ENCODE measurements at regions not wholly inside any gene's neighbourhood (a gene's known extent, or its start where the extent isn't known, plus 50 kb on each side); places are given as distances from the start of the nearest gene placed in this dataset.

- no peak for DNase-seq
Measured at GRCh38 chr5:117461966-117462365, 887.3 kb upstream of the SEMA6A start.

GRCh38 chr5:117461403-117461802 lies 886.8 kb upstream of the SEMA6A start:
- DNase-seq: no peak

GRCh38 chr5:117457656-117458055 lies 883.0 kb upstream of the SEMA6A start:
- DNase-seq: no peak

GRCh38 chr5:117456866-117457470 lies 882.3 kb upstream of the SEMA6A start:
- no peak for DNase-seq

GRCh38 chr5:117455236-117456233 lies 880.9 kb upstream of the SEMA6A start:
- peak; percentile 15 for DNase-seq

- peak; percentile 65 for DNase-seq
Measured at GRCh38 chr5:117454716-117455212, 880.1 kb upstream of the SEMA6A start.

GRCh38 chr5:117436846-117437245 lies 862.2 kb upstream of the SEMA6A start:
- no peak for DNase-seq

GRCh38 chr5:117435203-117435602 lies 860.6 kb upstream of the SEMA6A start:
- DNase-seq: no peak

GRCh38 chr5:117434254-117434653 lies 859.6 kb upstream of the SEMA6A start:
- DNase-seq: no peak

GRCh38 chr5:117433818-117434217 lies 859.2 kb upstream of the SEMA6A start:
- no peak for DNase-seq

GRCh38 chr5:117431091-117431490 lies 856.5 kb upstream of the SEMA6A start:
- DNase-seq: no peak

GRCh38 chr5:117425163-117425562 lies 850.5 kb upstream of the SEMA6A start:
- DNase-seq: no peak

- DNase-seq: no peak
Measured at GRCh38 chr5:117424559-117424958, 849.9 kb upstream of the SEMA6A start.

GRCh38 chr5:117417501-117417900 lies 842.9 kb upstream of the SEMA6A start:
- DNase-seq: no peak

GRCh38 chr5:117414926-117415325 lies 840.3 kb upstream of the SEMA6A start:
- no peak for DNase-seq

GRCh38 chr5:117411701-117412100 lies 837.1 kb upstream of the SEMA6A start:
- no peak for DNase-seq

GRCh38 chr5:117405197-117405596 lies 830.6 kb upstream of the SEMA6A start:
- DNase-seq: no peak

GRCh38 chr5:117394506-117395157 lies 820.0 kb upstream of the SEMA6A start:
- no peak for DNase-seq

GRCh38 chr5:117393125-117393524 lies 818.5 kb upstream of the SEMA6A start:
- DNase-seq: no peak

GRCh38 chr5:117380316-117380715 lies 805.7 kb upstream of the SEMA6A start:
- DNase-seq: no peak

GRCh38 chr5:117379521-117379920 lies 804.9 kb upstream of the SEMA6A start:
- no peak for DNase-seq

- DNase-seq: no peak
Measured at GRCh38 chr5:117376748-117377147, 802.1 kb upstream of the SEMA6A start.

GRCh38 chr5:117359895-117360294 lies 785.3 kb upstream of the SEMA6A start:
- no peak for DNase-seq

Measured in hematopoietic multipotent progenitor cell treated with erythropoietin and hydrocortisone succinate and interleukin-3 and kit ligand, for 6 days (in vitro differentiated cells).